ENCODE measurements at regions not wholly inside any gene's neighbourhood (a gene's known extent, or its start where the extent isn't known, plus 50 kb on each side); places are given as distances from the start of the nearest gene placed in this dataset.
A peak's percentile ranks its signal among the peaks of the same experiment; 100 is the strongest.

DNA sequence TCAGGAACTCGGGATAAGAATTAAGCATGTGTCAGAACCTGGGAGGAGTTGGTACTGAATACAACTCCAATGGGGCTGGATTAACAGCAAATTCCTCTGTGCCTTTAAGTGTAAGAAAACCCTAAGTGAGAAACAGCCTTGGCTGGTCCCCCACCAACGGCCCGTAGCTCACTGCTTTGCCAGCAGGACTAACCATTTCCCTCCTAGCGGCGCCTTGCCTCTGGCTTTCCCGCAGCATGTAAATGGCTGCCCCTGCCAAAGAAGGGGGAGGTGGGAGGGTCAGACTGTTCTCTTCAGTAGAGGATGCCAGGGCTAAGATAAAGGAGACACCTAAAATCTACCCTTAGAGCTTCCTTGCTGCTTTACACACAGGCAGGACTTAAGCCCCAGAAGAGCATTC lies 51.0 kb upstream of the SH3GL3 start:
- H3K36me3 ChIP-seq (ENCODE audit: insufficient read depth, low read length), result no peaks in the 10 kb centered on the region
- TF ChIP-seq, protein P1, sequence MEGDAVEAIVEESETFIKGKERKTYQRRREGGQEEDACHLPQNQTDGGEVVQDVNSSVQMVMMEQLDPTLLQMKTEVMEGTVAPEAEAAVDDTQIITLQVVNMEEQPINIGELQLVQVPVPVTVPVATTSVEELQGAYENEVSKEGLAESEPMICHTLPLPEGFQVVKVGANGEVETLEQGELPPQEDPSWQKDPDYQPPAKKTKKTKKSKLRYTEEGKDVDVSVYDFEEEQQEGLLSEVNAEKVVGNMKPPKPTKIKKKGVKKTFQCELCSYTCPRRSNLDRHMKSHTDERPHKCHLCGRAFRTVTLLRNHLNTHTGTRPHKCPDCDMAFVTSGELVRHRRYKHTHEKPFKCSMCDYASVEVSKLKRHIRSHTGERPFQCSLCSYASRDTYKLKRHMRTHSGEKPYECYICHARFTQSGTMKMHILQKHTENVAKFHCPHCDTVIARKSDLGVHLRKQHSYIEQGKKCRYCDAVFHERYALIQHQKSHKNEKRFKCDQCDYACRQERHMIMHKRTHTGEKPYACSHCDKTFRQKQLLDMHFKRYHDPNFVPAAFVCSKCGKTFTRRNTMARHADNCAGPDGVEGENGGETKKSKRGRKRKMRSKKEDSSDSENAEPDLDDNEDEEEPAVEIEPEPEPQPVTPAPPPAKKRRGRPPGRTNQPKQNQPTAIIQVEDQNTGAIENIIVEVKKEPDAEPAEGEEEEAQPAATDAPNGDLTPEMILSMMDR (IDR thresholded peaks at IDR 0.05; ENCODE audit: extremely low read depth, low read depth, low read length), result no peak
- peak overlapping the region; percentile 68 for H2AFZ ChIP-seq (ENCODE audit: low read length)
- H3K4me2 ChIP-seq (ENCODE audit: insufficient read depth, low read length), result no peak overlapping the region
- H3K9me3 ChIP-seq (ENCODE audit: low read depth, low read length), result no peaks in the 10 kb centered on the region
- no peak for DNase-seq (ENCODE audit: insufficient read length, low spot score, missing footprints)
- no peaks in the 10 kb centered on the region for H4K20me1 ChIP-seq (ENCODE audit: insufficient read depth, low read length)
- no peak overlapping the region for H3K27ac ChIP-seq (ENCODE audit: low read depth, low read length)
- no peaks in the 10 kb centered on the region for H3K79me2 ChIP-seq (ENCODE audit: insufficient read depth, low read length)
- peaks cover 21% of the 10 kb centered on the region for H3K27me3 ChIP-seq (ENCODE audit: insufficient read depth, low read length)
- no peak overlapping the region for H3K4me3 ChIP-seq (ENCODE audit: insufficient read depth, low read length)
- no peaks in the 10 kb centered on the region for H3K4me1 ChIP-seq (ENCODE audit: insufficient read depth, low read length)
